Osteocyte (in vitro differentiated cells): ENCODE measurements at regions not wholly inside any gene's neighbourhood (a gene's known extent, or its start where the extent isn't known, plus 50 kb on each side); places are given as distances from the start of the nearest gene placed in this dataset.

ENCODE experiments used
- DNase-seq: peaks from one replicate; pipeline ENCODE4 v3.0.0; 2021; ENCODE audit warnings: mixed read lengths; ENCODE audit not compliant: unreplicated experiment; ENCODE audit errors: extremely low spot score
- H3K27ac Mint-ChIP-seq: one replicate; pipeline ENCODE4 v1.8.0; 2021; ENCODE audit warnings: mild to moderate bottlenecking, mixed read lengths; ENCODE audit not compliant: unreplicated experiment
- H3K27me3 Mint-ChIP-seq: one replicate; pipeline ENCODE4 v1.8.0; 2021; ENCODE audit warnings: mixed read lengths; ENCODE audit not compliant: unreplicated experiment
- H3K36me3 Mint-ChIP-seq: one replicate; pipeline ENCODE4 v1.8.0; 2021; ENCODE audit warnings: mixed read lengths; ENCODE audit not compliant: unreplicated experiment
- H3K4me1 Mint-ChIP-seq: one replicate; pipeline ENCODE4 v1.8.0; 2021; ENCODE audit warnings: mixed read lengths; ENCODE audit not compliant: unreplicated experiment
- H3K4me3 Mint-ChIP-seq: one replicate; pipeline ENCODE4 v1.8.0; 2021; ENCODE audit warnings: mild to moderate bottlenecking, moderate library complexity, mixed read lengths; ENCODE audit not compliant: unreplicated experiment
- H3K9me3 Mint-ChIP-seq: one replicate; pipeline ENCODE4 v1.8.0; 2021; ENCODE audit warnings: mixed read lengths; ENCODE audit not compliant: unreplicated experiment
- CTCF ChIP-seq: fragments of 200-600 bp; sonication (generic); IDR thresholded peaks from 2 replicates; pipeline ENCODE4 v1.5.0; 2021; ENCODE audit warnings: antibody characterized with exemption, mild to moderate bottlenecking, moderate library complexity

GRCh38 chr3:144317961-144318360 is 346.3 kb downstream of the DIPK2A start:
- TF ChIP-seq CTCF: no peak
- H3K4me1 Mint-ChIP-seq: no peaks in the 10 kb centered on the region
- peaks cover 3% of the 10 kb centered on the region for H3K9me3 Mint-ChIP-seq
- no peak for DNase-seq
- H3K27ac Mint-ChIP-seq: no peak overlapping the region
- no peaks in the 10 kb centered on the region for H3K36me3 Mint-ChIP-seq
- no peaks in the 10 kb centered on the region for H3K27me3 Mint-ChIP-seq
- no peak overlapping the region for H3K4me3 Mint-ChIP-seq

GRCh38 chr3:144324076-144324475 is 352.5 kb downstream of the DIPK2A start:
- Mint-ChIP-seq H3K36me3 (no peaks in the 10 kb centered on the region), H3K4me3 (no peak overlapping the region), H3K4me1 (no peaks in the 10 kb centered on the region), H3K27ac (no peak overlapping the region), H3K9me3 (peaks cover 21% of the 10 kb centered on the region), H3K27me3 (no peaks in the 10 kb centered on the region)
- no peak for DNase-seq
- TF ChIP-seq CTCF: no peak

- no peak overlapping the region for H3K27ac Mint-ChIP-seq
- no peaks in the 10 kb centered on the region for H3K36me3 Mint-ChIP-seq
- H3K4me3 Mint-ChIP-seq: no peak overlapping the region
- H3K4me1 Mint-ChIP-seq: no peaks in the 10 kb centered on the region
- no peak for DNase-seq
- H3K27me3 Mint-ChIP-seq: no peaks in the 10 kb centered on the region
- H3K9me3 Mint-ChIP-seq: peaks cover 15% of the 10 kb centered on the region
- no peak for TF ChIP-seq CTCF
Measured at GRCh38 chr3:144332868-144333267, 361.2 kb downstream of the DIPK2A start.

- Mint-ChIP-seq H3K27ac (no peak overlapping the region), H3K36me3 (no peaks in the 10 kb centered on the region), H3K4me1 (no peaks in the 10 kb centered on the region), H3K9me3 (peaks cover 5% of the 10 kb centered on the region), H3K27me3 (no peaks in the 10 kb centered on the region), H3K4me3 (no peak overlapping the region)
- no peak for TF ChIP-seq CTCF
- DNase-seq: no peak
Measured at GRCh38 chr3:144341471-144341870, 369.8 kb downstream of the DIPK2A start.

GRCh38 chr3:144343343-144343742 is 371.7 kb downstream of the DIPK2A start:
- Mint-ChIP-seq H3K36me3 (no peaks in the 10 kb centered on the region), H3K4me1 (no peaks in the 10 kb centered on the region), H3K4me3 (no peak overlapping the region), H3K27me3 (no peaks in the 10 kb centered on the region), H3K9me3 (peaks cover under 1% of the 10 kb centered on the region), H3K27ac (no peak overlapping the region)
- TF ChIP-seq CTCF: no peak
- no peak for DNase-seq
